ENCODE measurements at regions not wholly inside any gene's neighbourhood (a gene's known extent, or its start where the extent isn't known, plus 50 kb on each side); places are given as distances from the start of the nearest gene placed in this dataset.

GRCh38 chr11:115576606-115577380 is 72.6 kb upstream of the CADM1 start:
- no peaks in the 10 kb centered on the region for H3K36me3 ChIP-seq (ENCODE audit: control insufficient read depth, insufficient read depth, low read length)
- no peaks in the 10 kb centered on the region for H3K4me1 ChIP-seq (ENCODE audit: control insufficient read depth, extremely low read depth, insufficient read depth, low read length)
- H3K9me3 ChIP-seq (ENCODE audit: control insufficient read depth, insufficient read depth, low read depth, low read length), result no peaks in the 10 kb centered on the region
- H3K79me2 ChIP-seq (ENCODE audit: control insufficient read depth, insufficient read depth, low read length), result no peaks in the 10 kb centered on the region
- no peak overlapping the region for H3K9ac ChIP-seq (ENCODE audit: insufficient read depth, low read length)
- H3K27me3 ChIP-seq (ENCODE audit: control insufficient read depth, insufficient read depth, low read length), result no peaks in the 10 kb centered on the region
- peak in 1 of 2 donors; percentile 25 for DNase-seq (ENCODE audit: low read depth in 2 of 2)
- H3K4me2 ChIP-seq (ENCODE audit: extremely low read depth, insufficient read depth, low read length), result no peak overlapping the region
- no peak overlapping the region for H2AFZ ChIP-seq (ENCODE audit: low read length)
- H4K20me1 ChIP-seq (ENCODE audit: control insufficient read depth, extremely low read depth, insufficient read depth, low read length), result no peaks in the 10 kb centered on the region
- no peak for TF ChIP-seq EZH2 (IDR thresholded peaks at IDR 0.05; ENCODE audit: low read length, missing control alignments)
- no peak overlapping the region for H3K27ac ChIP-seq (ENCODE audit: insufficient read depth, low read length)
- H3K4me3 ChIP-seq (replicated peaks in 1 of 4; ENCODE audit: control extremely low read depth in 1 of 4, insufficient read depth in 1 of 4, low read depth in 3 of 4, low read length in 4 of 4), result no peak overlapping the region

GRCh38 chr11:115572551-115572950 is 68.3 kb upstream of the CADM1 start:
- Histone ChIP-seq H3K4me3 (replicated peaks in 1 of 4; ENCODE audit: control extremely low read depth in 1 of 4, insufficient read depth in 1 of 4, low read depth in 3 of 4, low read length in 4 of 4) (no peak overlapping the region), H3K36me3 (ENCODE audit: control insufficient read depth, insufficient read depth, low read length) (no peaks in the 10 kb centered on the region), H3K4me1 (ENCODE audit: control insufficient read depth, extremely low read depth, insufficient read depth, low read length) (no peaks in the 10 kb centered on the region), H3K79me2 (ENCODE audit: control insufficient read depth, insufficient read depth, low read length) (no peaks in the 10 kb centered on the region), H2AFZ (ENCODE audit: low read length) (no peak overlapping the region), H3K9ac (ENCODE audit: insufficient read depth, low read length) (no peak overlapping the region), H3K4me2 (ENCODE audit: extremely low read depth, insufficient read depth, low read length) (no peak overlapping the region), H3K27me3 (ENCODE audit: control insufficient read depth, insufficient read depth, low read length) (no peaks in the 10 kb centered on the region), H4K20me1 (ENCODE audit: control insufficient read depth, extremely low read depth, insufficient read depth, low read length) (no peaks in the 10 kb centered on the region), H3K9me3 (ENCODE audit: control insufficient read depth, insufficient read depth, low read depth, low read length) (no peaks in the 10 kb centered on the region), H3K27ac (ENCODE audit: insufficient read depth, low read length) (no peak overlapping the region)
- TF ChIP-seq EZH2 (IDR thresholded peaks at IDR 0.05; ENCODE audit: low read length, missing control alignments) (no peak), CTCF (conservative IDR thresholded peaks at IDR 0.05 in 1 of 2, IDR thresholded peaks at IDR 0.05 in 1 of 2; ENCODE audit: low read depth in 1 of 2, low read length in 2 of 2) (no peak)
- no peak for DNase-seq (ENCODE audit: low read depth in 2 of 2)

GRCh38 chr11:115566180-115566764 is 62.1 kb upstream of the CADM1 start:
- H3K27ac ChIP-seq (ENCODE audit: insufficient read depth, low read length), result no peak overlapping the region
- no peak overlapping the region for H3K4me3 ChIP-seq (replicated peaks in 1 of 4; ENCODE audit: control extremely low read depth in 1 of 4, insufficient read depth in 1 of 4, low read depth in 3 of 4, low read length in 4 of 4)
- H3K27me3 ChIP-seq (ENCODE audit: control insufficient read depth, insufficient read depth, low read length), result no peaks in the 10 kb centered on the region
- no peak overlapping the region for H3K4me2 ChIP-seq (ENCODE audit: extremely low read depth, insufficient read depth, low read length)
- no peaks in the 10 kb centered on the region for H3K4me1 ChIP-seq (ENCODE audit: control insufficient read depth, extremely low read depth, insufficient read depth, low read length)
- no peak for DNase-seq (ENCODE audit: low read depth in 2 of 2)
- H4K20me1 ChIP-seq (ENCODE audit: control insufficient read depth, extremely low read depth, insufficient read depth, low read length), result no peaks in the 10 kb centered on the region
- H3K36me3 ChIP-seq (ENCODE audit: control insufficient read depth, insufficient read depth, low read length), result no peaks in the 10 kb centered on the region
- H3K79me2 ChIP-seq (ENCODE audit: control insufficient read depth, insufficient read depth, low read length), result no peaks in the 10 kb centered on the region
- H2AFZ ChIP-seq (ENCODE audit: low read length), result no peak overlapping the region
- TF ChIP-seq CTCF (conservative IDR thresholded peaks at IDR 0.05 in 1 of 2, IDR thresholded peaks at IDR 0.05 in 1 of 2; ENCODE audit: low read depth in 1 of 2, low read length in 2 of 2) (no peak), EZH2 (IDR thresholded peaks at IDR 0.05; ENCODE audit: low read length, missing control alignments) (no peak)
- no peak overlapping the region for H3K9ac ChIP-seq (ENCODE audit: insufficient read depth, low read length)
- H3K9me3 ChIP-seq (ENCODE audit: control insufficient read depth, insufficient read depth, low read depth, low read length), result no peaks in the 10 kb centered on the region
